Cardiac fibroblast (primary cell): ENCODE measurements at regions not wholly inside any gene's neighbourhood (a gene's known extent, or its start where the extent isn't known, plus 50 kb on each side); places are given as distances from the start of the nearest gene placed in this dataset.

Experiments
- DNase-seq, 2 donors: peaks; one replicate each; pipeline versions ENCODE4 v3.0.0 to v3.0.0-alpha.2; 2010; ENCODE audit warnings: low read depth in 2 of 2
- H3K4me3 ChIP-seq, 2 donors: replicated peaks in 1 of 2; 1 replicate in 1 of 2; 2 replicates in 1 of 2; pipeline ENCODE4 v1.5.1; 2011; ENCODE audit warnings: low read depth in 2 of 2, low read length in 2 of 2, mild to moderate bottlenecking in 2 of 2, moderate library complexity in 1 of 2
- CTCF ChIP-seq: IDR thresholded peaks from one replicate; pipeline ENCODE4 v1.5.1; 2011; ENCODE audit warnings: low read depth, mild to moderate bottlenecking, low read length, inconsistent platforms

GRCh38 chr14:56888274-56888673, 78.0 kb upstream of the OTX2 start:
- no peak overlapping the region for H3K4me3 ChIP-seq
- TF ChIP-seq CTCF, result no peak
- no peak for DNase-seq

DNA sequence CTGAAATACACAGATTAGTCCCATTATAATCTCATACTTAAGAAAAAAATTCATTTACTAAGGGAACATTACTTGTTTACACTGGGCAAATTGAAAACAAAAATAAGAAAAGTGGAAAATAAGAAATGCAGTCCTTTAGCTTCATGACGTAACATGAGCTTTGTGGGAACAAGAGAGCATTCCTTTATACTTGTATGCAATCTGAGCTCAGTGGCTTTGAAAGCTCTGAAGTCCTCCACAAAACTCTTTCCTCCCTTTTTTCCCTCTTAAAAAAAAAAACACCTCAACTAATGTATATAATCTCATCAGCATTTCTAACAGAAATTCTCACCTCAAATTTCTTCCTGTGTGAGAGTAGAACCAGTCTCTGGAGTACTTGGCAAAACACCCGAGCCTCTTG, 76.9 kb upstream of the OTX2 start:
- no peak for DNase-seq
- no peak overlapping the region for H3K4me3 ChIP-seq
- TF ChIP-seq CTCF, result no peak

DNA sequence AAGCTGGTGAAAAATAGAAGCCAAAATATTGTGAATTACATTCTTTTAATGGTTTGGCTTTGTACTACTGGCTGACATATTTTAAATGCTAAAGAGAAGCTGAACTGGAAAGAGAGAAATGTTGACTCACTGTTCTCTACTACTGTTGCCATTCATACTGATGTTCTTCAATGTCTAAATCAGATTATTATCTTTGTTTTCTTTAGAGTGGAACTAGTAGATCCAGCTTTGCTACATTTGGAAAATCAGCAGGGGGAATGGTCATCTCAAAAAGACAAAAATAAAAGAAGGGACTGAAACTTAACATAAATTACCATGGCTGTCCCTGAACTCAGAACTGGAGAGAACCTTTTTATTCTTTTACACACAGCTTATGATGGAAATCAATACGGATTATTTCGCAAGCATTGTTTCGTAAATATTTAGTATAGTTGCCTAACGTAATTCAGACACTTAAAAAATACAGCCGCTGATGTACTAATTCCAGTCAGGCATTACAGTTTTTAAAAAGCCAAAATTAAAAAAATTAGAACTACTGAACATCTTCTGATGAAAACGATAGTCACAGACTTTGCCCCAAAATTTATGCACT, 76.3 kb upstream of the OTX2 start:
- H3K4me3 ChIP-seq, result no peak overlapping the region
- DNase-seq, result no peak
- TF ChIP-seq CTCF, result no peak

DNA sequence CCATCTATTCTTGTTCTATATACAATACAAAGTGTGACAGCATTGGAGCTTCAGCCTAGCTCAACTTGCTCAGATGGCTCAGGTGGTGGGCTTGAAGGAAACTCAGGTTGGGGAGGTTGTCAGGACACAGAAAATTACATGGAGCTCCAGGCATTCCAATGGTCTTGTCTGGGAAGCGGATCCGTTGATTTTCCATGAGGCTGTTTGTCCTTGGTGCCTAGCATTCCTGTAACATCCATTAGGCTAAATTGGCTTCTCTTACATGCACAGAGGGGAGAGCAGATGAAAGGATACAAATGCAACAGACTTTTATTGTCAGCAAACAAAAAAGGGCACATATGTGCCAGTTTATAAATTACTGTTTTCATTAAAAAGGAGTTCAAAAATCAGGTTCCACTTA, 75.5 kb upstream of the OTX2 start:
- DNase-seq, result no peak
- no peak overlapping the region for H3K4me3 ChIP-seq
- TF ChIP-seq CTCF, result no peak

DNA sequence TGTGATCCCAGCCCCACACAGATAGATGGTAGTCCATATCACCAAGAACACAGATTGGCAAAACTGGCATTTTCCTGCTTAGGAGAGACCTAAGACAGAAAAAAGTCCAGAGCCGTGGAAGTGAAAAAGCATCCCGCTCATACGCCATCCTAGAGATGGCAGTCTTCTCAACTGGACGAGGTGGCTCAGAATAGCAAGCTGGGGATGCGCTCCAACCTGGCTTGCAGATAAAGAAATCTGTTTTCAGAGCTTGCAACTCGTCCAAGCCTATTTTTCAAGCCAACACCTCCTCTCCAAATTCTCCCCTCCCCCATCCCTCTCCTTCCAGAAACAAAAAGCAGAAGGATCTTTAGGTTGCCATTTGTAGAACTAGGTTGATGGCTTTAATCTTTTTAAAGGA, 74.3 kb upstream of the OTX2 start:
- DNase-seq, result no peak
- H3K4me3 ChIP-seq, result no peak overlapping the region
- no peak for TF ChIP-seq CTCF

- no peak for TF ChIP-seq CTCF
- DNase-seq, result no peak
Measured at GRCh38 chr14:56881181-56881580, 70.9 kb upstream of the OTX2 start.

GRCh38 chr14:56878766-56879165, 68.5 kb upstream of the OTX2 start:
- H3K4me3 ChIP-seq, result no peak overlapping the region
- no peak for DNase-seq
- no peak for TF ChIP-seq CTCF

More at GRCh38 chr14:56881181-56881580, 70.9 kb upstream of the OTX2 start:
- H3K4me3 ChIP-seq, result no peak overlapping the region
